IMR-90 (cell line): ENCODE measurements at regions not wholly inside any gene's neighbourhood (a gene's known extent, or its start where the extent isn't known, plus 50 kb on each side); places are given as distances from the start of the nearest gene placed in this dataset.

Experiments
- ATAC-seq: fragments of 200-7000 bp; cut with Tn5 transposase; 2 replicates; pipeline ENCODE4 v1.9.1; 2020; ENCODE audit warnings: low read depth, mild to moderate bottlenecking, moderate library complexity
- BruUV-seq: library from RNA; stranded (reverse); fragments of 400-500 nt; replicated peaks from 2 replicates; lab custom pipeline; 2021; lab: Mats Ljungman, UMichigan
- CTCF ChIA-PET: fragments of 300-600 bp; formaldehyde crosslinking; extraction: SDS; loops from one replicate; lab custom pipeline; 2021; ENCODE audit warnings: antibody characterized with exemption; lab: Yijun Ruan, JAX
- POLR2A ChIA-PET: fragments of 300-600 bp; sonication (Branson Sonifier 250); formaldehyde crosslinking; loops from one replicate; lab custom pipeline; 2022; ENCODE audit warnings: antibody characterized with exemption; ENCODE audit not compliant: unreplicated experiment; lab: Charles Lee
- DNase-seq: peaks from one replicate; pipeline ENCODE4 v3.0.0; 2013
- H2AFZ ChIP-seq: replicated peaks from 2 replicates; pipeline ENCODE3; 2013; ENCODE audit warnings: low read length, mild to moderate bottlenecking; ENCODE audit not compliant: poor library complexity
- H2AK5ac ChIP-seq: 2 replicates; pipeline ENCODE4 v1.6.1; 2013; ENCODE audit warnings: low read depth, low read length, inconsistent platforms
- H2AK9ac ChIP-seq: replicated peaks from 2 replicates; pipeline ENCODE3; 2013; ENCODE audit warnings: mild to moderate bottlenecking, low read depth, low read length, moderate library complexity; ENCODE audit not compliant: poor library complexity
- H2BK120ac ChIP-seq: 2 replicates; pipeline ENCODE4 v1.6.1; 2013; ENCODE audit warnings: low read depth, low read length, inconsistent platforms
- H2BK15ac ChIP-seq: 3 replicates; pipeline ENCODE4 v1.6.1; 2013; ENCODE audit warnings: low read depth, low read length, inconsistent platforms
- H2BK20ac ChIP-seq: 2 replicates; pipeline ENCODE4 v1.6.1; 2013; ENCODE audit warnings: low read depth, mild to moderate bottlenecking, inconsistent platforms, low read length, moderate library complexity
- H2BK5ac ChIP-seq: 2 replicates; pipeline ENCODE4 v1.6.1; 2013; ENCODE audit warnings: mild to moderate bottlenecking, low read depth, low read length, inconsistent platforms; ENCODE audit not compliant: poor library complexity, severe bottlenecking
- H3K14ac ChIP-seq: replicated peaks from 2 replicates; pipeline ENCODE4 v1.6.1; 2013; ENCODE audit warnings: low read depth, low read length, inconsistent platforms
- H3K18ac ChIP-seq: 2 replicates; pipeline ENCODE4 v1.6.1; 2013; ENCODE audit warnings: low read depth, low read length, control low read depth
- H3K23ac ChIP-seq: 2 replicates; pipeline ENCODE4 v1.6.1; 2013; ENCODE audit warnings: low read depth, low read length, inconsistent platforms
- H3K27ac ChIP-seq: 2 replicates; pipeline ENCODE4 v1.5.1; 2013; ENCODE audit warnings: mild to moderate bottlenecking, control low read depth, low read length; ENCODE audit not compliant: insufficient read depth
- H3K27me3 ChIP-seq: 2 replicates; pipeline ENCODE4 v1.6.1; 2013; ENCODE audit warnings: low read length; ENCODE audit not compliant: control insufficient read depth, insufficient read depth
- H3K36me3 ChIP-seq: 2 replicates; pipeline ENCODE4 v1.6.1; 2013; ENCODE audit warnings: low read length, mixed read lengths; ENCODE audit not compliant: control insufficient read depth, insufficient read depth
- H3K4ac ChIP-seq: 2 replicates; pipeline ENCODE4 v1.6.1; 2013; ENCODE audit warnings: low read depth, low read length, inconsistent platforms
- H3K4me1 ChIP-seq: 2 replicates; pipeline ENCODE4 v1.6.1; 2013; ENCODE audit warnings: low read length, mixed read lengths; ENCODE audit not compliant: control insufficient read depth, insufficient read depth
- H3K4me2 ChIP-seq: 2 replicates; pipeline ENCODE4 v1.6.1; 2013; ENCODE audit warnings: low read depth, mild to moderate bottlenecking, control low read depth, low read length, moderate library complexity
- H3K4me3 ChIP-seq: 2 replicates; pipeline ENCODE4 v1.5.1; 2013; ENCODE audit warnings: low read depth, mild to moderate bottlenecking, control low read depth, low read length, moderate library complexity; ENCODE audit not compliant: insufficient read depth
- H3K56ac ChIP-seq: 2 replicates; pipeline ENCODE4 v1.6.1; 2013; ENCODE audit warnings: low read length, inconsistent platforms; ENCODE audit not compliant: insufficient read depth; ENCODE audit errors: extremely low read depth
- H3K79me1 ChIP-seq, 2 experiments: 2 replicates each; pipeline ENCODE4 v1.6.1; 2013; ENCODE audit warnings: low read length in 2 of 2, inconsistent platforms in 1 of 2, low read depth in 1 of 2
- H3K9ac ChIP-seq: 2 replicates; pipeline ENCODE4 v1.6.1; 2013; ENCODE audit warnings: low read depth, low read length, control low read depth
- H3K9me1 ChIP-seq: 2 replicates; pipeline ENCODE4 v1.6.1; 2013; ENCODE audit warnings: low read length, inconsistent platforms; ENCODE audit not compliant: insufficient read depth
- H3K9me3 ChIP-seq: 2 replicates; pipeline ENCODE4 v1.6.1; 2013; ENCODE audit warnings: low read length; ENCODE audit not compliant: control insufficient read depth, insufficient read depth
- H4K20me1 ChIP-seq: 2 replicates; pipeline ENCODE4 v1.6.1; 2013; ENCODE audit warnings: low read length, inconsistent platforms; ENCODE audit not compliant: insufficient read depth
- H4K5ac ChIP-seq: 2 replicates; pipeline ENCODE4 v1.6.1; 2013; ENCODE audit warnings: mild to moderate bottlenecking, low read depth, low read length, control low read depth
- H4K8ac ChIP-seq, 2 experiments: 2 replicates each; pipeline ENCODE4 v1.6.1; 2013; ENCODE audit warnings: low read depth in 2 of 2, low read length in 2 of 2, control low read depth in 1 of 2, inconsistent platforms in 1 of 2
- H4K91ac ChIP-seq: 2 replicates; pipeline ENCODE4 v1.6.1; 2013; ENCODE audit warnings: low read depth, low read length, inconsistent platforms; ENCODE audit not compliant: insufficient read depth
- CEBPB ChIP-seq: IDR thresholded peaks from 2 replicates; pipeline ENCODE4 v1.6.1; 2012; ENCODE audit warnings: low read depth, low read length, improper control_type of control experiment
- MAFK ChIP-seq: IDR thresholded peaks from 2 replicates; pipeline ENCODE4 v1.6.1; 2012; ENCODE audit warnings: low read depth, low read length, improper control_type of control experiment
- MXI1 ChIP-seq: IDR thresholded peaks from 2 replicates; pipeline ENCODE4 v1.6.1; 2012; ENCODE audit warnings: low read depth, mild to moderate bottlenecking, low read length, moderate library complexity, borderline replicate concordance
- NFE2L2 ChIP-seq: fragments of 150-350 bp; IDR thresholded peaks from 2 replicates; pipeline ENCODE4 v1.6.1; 2016; ENCODE audit warnings: low read depth, mild to moderate bottlenecking, low read length
- POLR2A ChIP-seq: IDR thresholded peaks from 2 replicates; pipeline ENCODE4 v1.6.1; 2012; ENCODE audit warnings: mild to moderate bottlenecking, low read depth, low read length
- RCOR1 ChIP-seq: IDR thresholded peaks from 2 replicates; pipeline ENCODE4 v1.6.1; 2012; ENCODE audit warnings: mild to moderate bottlenecking, low read length, improper control_type of control experiment; ENCODE audit not compliant: insufficient replicate concordance
- USF2 ChIP-seq: fragments of 150-350 bp; IDR thresholded peaks from 2 replicates; pipeline ENCODE4 v1.6.1; 2017; ENCODE audit warnings: mild to moderate bottlenecking, antibody characterized with exemption, low read length, low read depth
- WGBS, 2 experiments: methylation state at CpG; one replicate each; pipeline versions ENCODE4 v1.1.5 to v1.1.7; 2013; ENCODE audit warnings: missing lambda C conversion rate in 2 of 2; ENCODE audit not compliant: insufficient read length in 1 of 2; ENCODE audit errors: extremely low coverage in 2 of 2; 5-methylcytosine and 5-hydroxymethylcytosine counted together
- dilution Hi-C: fragments of 300-500 bp; cut with HindIII; formaldehyde crosslinking; loops from one replicate; pipeline ENCODE4 v1.14.3; 2018; ENCODE audit warnings: low sequenced_read_pairs; ENCODE audit not compliant: unreplicated experiment
- in situ Hi-C: fragments of 300-500 bp; cut with MboI; formaldehyde crosslinking; loops from 3 replicates; pipeline ENCODE4 v1.14.3; 2019; ENCODE audit warnings: low sequenced_read_pairs, inconsistent platforms, mixed read lengths
- intact Hi-C: fragments of 100-400 bp; cut with micrococcal nuclease; formaldehyde crosslinking; loops from 2 replicates; pipeline ENCODE4 v1.10.0; 2022

- ATAC-seq: no peak
- H3K9me3 ChIP-seq: no peaks in the 10 kb centered on the region
- H3K4ac ChIP-seq: no peak overlapping the region
- H2AK9ac ChIP-seq: no peak overlapping the region
- no peak overlapping the region for H2AK5ac ChIP-seq
- no peak overlapping the region for H4K8ac ChIP-seq
- H3K56ac ChIP-seq: no peak overlapping the region
- H3K4me2 ChIP-seq: no peak overlapping the region
- H2BK5ac ChIP-seq: no peak overlapping the region
- H3K36me3 ChIP-seq: no peaks in the 10 kb centered on the region
- H3K27ac ChIP-seq: no peak overlapping the region
- H4K91ac ChIP-seq: no peak overlapping the region
- no peaks in the 10 kb centered on the region for H3K4me1 ChIP-seq
- no peaks in the 10 kb centered on the region for H3K79me1 ChIP-seq
- POLR2A ChIA-PET: no interaction called here
- no peak overlapping the region for H2BK15ac ChIP-seq
- H3K9ac ChIP-seq: no peak overlapping the region
- BruUV-seq: no TSS peak
- no peaks in the 10 kb centered on the region for H4K20me1 ChIP-seq
- dilution Hi-C loops (no loop called here), in situ Hi-C loops (no loop called here), intact Hi-C loops (loop anchor here (5.0 kb wide), 1 partner anchor 315 kb away; no protein-coding TSS in a partner anchor)
- TF ChIP-seq MAFK (no peak), USF2 (no peak), CEBPB (no peak), POLR2A (no peak), RCOR1 (no peak), MXI1 (no peak), NFE2L2 (no peak)
- no peak overlapping the region for H3K14ac ChIP-seq
- no peak overlapping the region for H3K4me3 ChIP-seq
- H3K27me3 ChIP-seq: peaks cover 29% of the 10 kb centered on the region
- no peak overlapping the region for H4K5ac ChIP-seq
- H3K23ac ChIP-seq: no peak overlapping the region
- H3K9me1 ChIP-seq: no peaks in the 10 kb centered on the region; the same call in 1 of the 2 replicates
- no peak overlapping the region for H3K18ac ChIP-seq
- no peak overlapping the region for H2AFZ ChIP-seq
- CTCF ChIA-PET: no interaction called here
- DNase-seq: no peak
- 78% methylated on average over 2 of the region's 4 CpGs; no CpG with 5 or more reads in 1 of the 2 experiments for WGBS, 2 experiments
- no peak overlapping the region for H2BK20ac ChIP-seq
- H2BK120ac ChIP-seq: no peak overlapping the region
These were observed 101.1 kb downstream of the C5orf15 start for GRCh38 chr5:133867341-133867740.
